OCI-LY7 (cell line): ENCODE measurements at regions not wholly inside any gene's neighbourhood (a gene's known extent, or its start where the extent isn't known, plus 50 kb on each side); places are given as distances from the start of the nearest gene placed in this dataset.

ENCODE experiments used
- BruUV-seq: library from RNA; stranded (reverse); fragments of 400-500 nt; replicated peaks from 2 replicates; lab custom pipeline; 2021; lab: Mats Ljungman, UMichigan
- CTCF ChIA-PET: fragments of 300-600 bp; sonication (Branson Sonifier 250); formaldehyde crosslinking; loops from one replicate; lab custom pipeline; 2022; ENCODE audit warnings: antibody characterized with exemption; ENCODE audit not compliant: unreplicated experiment; lab: Charles Lee
- POLR2A ChIA-PET: fragments of 300-600 bp; sonication (Branson Sonifier 250); formaldehyde crosslinking; loops from one replicate; lab custom pipeline; 2022; ENCODE audit warnings: antibody characterized with exemption; lab: Charles Lee
- DNase-seq: peaks from one replicate; pipeline ENCODE4 v3.0.0-alpha.2; 2015; ENCODE audit warnings: low spot score
- H2AFZ ChIP-seq: fragments of 200-600 bp; sonication (generic), shearing (Covaris generic); 2 replicates; pipeline ENCODE4 v1.6.1; 2014; ENCODE audit warnings: mild to moderate bottlenecking, antibody characterized with exemption, low read length, moderate library complexity
- H3K27ac ChIP-seq: fragments of 200-600 bp; sonication (generic); 2 replicates; pipeline ENCODE4 v1.5.1; 2014; ENCODE audit warnings: mixed run types, low read depth, mild to moderate bottlenecking, moderate library complexity, low read length, inconsistent platforms; ENCODE audit not compliant: poor library complexity, severe bottlenecking
- H3K36me3 ChIP-seq: fragments of 200-600 bp; sonication (generic); 2 replicates; pipeline ENCODE4 v1.6.1; 2014; ENCODE audit warnings: mild to moderate bottlenecking, antibody characterized with exemption, low read length, moderate library complexity, mixed read lengths; ENCODE audit not compliant: insufficient read depth
- H3K4me1 ChIP-seq: fragments of 200-600 bp; sonication (generic); 2 replicates; pipeline ENCODE4 v1.5.1; 2014; ENCODE audit warnings: mild to moderate bottlenecking, low read length; ENCODE audit not compliant: insufficient read depth, poor library complexity, severe bottlenecking
- H3K4me2 ChIP-seq: fragments of 200-600 bp; sonication (generic); 2 replicates; pipeline ENCODE4 v1.6.1; 2014; ENCODE audit warnings: mild to moderate bottlenecking, low read length
- H3K4me3 ChIP-seq: fragments of 200-600 bp; sonication (generic); 2 replicates; pipeline ENCODE4 v1.5.1; 2014; ENCODE audit warnings: mild to moderate bottlenecking, low read depth, low read length; ENCODE audit not compliant: poor library complexity, severe bottlenecking
- H3K79me2 ChIP-seq: fragments of 200-600 bp; sonication (generic); 2 replicates; pipeline ENCODE4 v1.6.1; 2016; ENCODE audit warnings: low read depth, mild to moderate bottlenecking, low read length, moderate library complexity, mixed read lengths; ENCODE audit not compliant: insufficient read depth
- H3K9me2 ChIP-seq: fragments of 200-600 bp; sonication (generic); 2 replicates; pipeline ENCODE4 v1.6.1; 2016; ENCODE audit warnings: mild to moderate bottlenecking, low read length, mixed read lengths; ENCODE audit not compliant: insufficient read depth
- H3K9me3 ChIP-seq: fragments of 200-600 bp; sonication (generic); 2 replicates; pipeline ENCODE4 v1.6.1; 2014; ENCODE audit warnings: mild to moderate bottlenecking, mixed run types, low read length, mixed read lengths
- H4K20me1 ChIP-seq: fragments of 200-600 bp; sonication (generic); 2 replicates; pipeline ENCODE4 v1.6.1; 2014; ENCODE audit warnings: mild to moderate bottlenecking, antibody characterized with exemption, low read length, moderate library complexity, mixed read lengths; ENCODE audit not compliant: insufficient read depth
- EZH2phosphoT487 ChIP-seq: fragments of 200-600 bp; sonication (generic); IDR thresholded peaks from 2 replicates; pipeline ENCODE4 v1.6.1; 2018; ENCODE audit warnings: low read depth, borderline replicate concordance, mild to moderate bottlenecking, mixed run types, antibody characterized with exemption, low read length, moderate library complexity, mixed read lengths
- intact Hi-C: fragments of 100-400 bp; cut with micrococcal nuclease; formaldehyde crosslinking; loops from one replicate; pipeline ENCODE4 v1.10.0; 2022; ENCODE audit not compliant: unreplicated experiment
- TF ChIP-seq, protein P1 (sequence below): fragments of 200-600 bp; sonication (generic); conservative IDR thresholded peaks from 2 replicates; pipeline ENCODE4 v1.5.1; 2014; ENCODE audit warnings: mild to moderate bottlenecking, antibody characterized with exemption, low read length, moderate library complexity, mixed read lengths

DNA sequence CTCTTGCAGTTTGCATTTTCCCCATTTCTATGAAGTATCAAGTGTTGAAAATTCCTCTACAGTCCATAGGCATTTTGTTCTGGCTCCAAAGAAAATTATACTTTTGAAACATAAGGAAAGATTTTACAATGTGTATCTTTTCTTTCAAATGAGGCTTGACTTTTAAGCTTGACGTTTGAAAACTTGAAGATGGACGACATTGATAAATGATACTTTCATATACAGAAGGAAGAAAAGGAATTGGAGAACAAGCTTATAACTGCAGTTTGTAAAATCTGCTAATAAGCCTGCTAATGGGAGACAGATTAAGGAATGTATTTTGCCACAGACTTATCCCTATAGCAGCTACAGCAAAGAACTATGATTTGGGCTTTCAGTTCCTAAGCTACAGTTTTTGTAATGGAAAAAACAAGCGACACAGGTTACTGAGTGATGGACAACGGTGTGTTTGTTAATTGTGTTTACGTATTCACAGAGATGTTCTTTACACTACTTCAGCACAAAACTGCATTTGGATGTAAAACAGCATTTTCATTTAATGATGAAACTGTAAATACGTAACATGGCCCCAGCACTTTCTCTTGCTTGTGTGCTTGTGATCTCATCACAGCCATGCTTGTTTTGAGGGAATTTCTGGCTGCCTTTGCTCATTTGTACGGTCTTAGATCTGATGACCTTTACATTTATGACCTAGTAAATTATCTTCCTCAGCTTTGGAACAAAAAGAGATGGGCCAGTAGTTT lies 83.2 kb upstream of the FAT1 start:
- no peak overlapping the region for H2AFZ ChIP-seq
- POLR2A ChIA-PET: interaction anchor here (0.7 to 1.4 kb wide), 4 partner anchors 10 to 91 kb away, joined by 3 to 4 read pairs (median 3); no protein-coding TSS in a partner anchor
- no peaks in the 10 kb centered on the region for H3K9me3 ChIP-seq
- no peaks in the 10 kb centered on the region for H4K20me1 ChIP-seq
- H3K4me1 ChIP-seq: no peaks in the 10 kb centered on the region
- intact Hi-C loops: no loop called here
- CTCF ChIA-PET: interaction anchor here (0.5 kb wide), 1 partner anchor 499 kb away, joined by 4 read pairs; no protein-coding TSS in a partner anchor
- H3K4me2 ChIP-seq: no peak overlapping the region
- no peak overlapping the region for H3K27ac ChIP-seq
- H3K9me2 ChIP-seq: no peaks in the 10 kb centered on the region
- DNase-seq: no peak
- H3K4me3 ChIP-seq: no peak overlapping the region
- BruUV-seq: no TSS peak
- H3K79me2 ChIP-seq: no peaks in the 10 kb centered on the region
- H3K36me3 ChIP-seq: no peaks in the 10 kb centered on the region
- TF ChIP-seq, protein P1, sequence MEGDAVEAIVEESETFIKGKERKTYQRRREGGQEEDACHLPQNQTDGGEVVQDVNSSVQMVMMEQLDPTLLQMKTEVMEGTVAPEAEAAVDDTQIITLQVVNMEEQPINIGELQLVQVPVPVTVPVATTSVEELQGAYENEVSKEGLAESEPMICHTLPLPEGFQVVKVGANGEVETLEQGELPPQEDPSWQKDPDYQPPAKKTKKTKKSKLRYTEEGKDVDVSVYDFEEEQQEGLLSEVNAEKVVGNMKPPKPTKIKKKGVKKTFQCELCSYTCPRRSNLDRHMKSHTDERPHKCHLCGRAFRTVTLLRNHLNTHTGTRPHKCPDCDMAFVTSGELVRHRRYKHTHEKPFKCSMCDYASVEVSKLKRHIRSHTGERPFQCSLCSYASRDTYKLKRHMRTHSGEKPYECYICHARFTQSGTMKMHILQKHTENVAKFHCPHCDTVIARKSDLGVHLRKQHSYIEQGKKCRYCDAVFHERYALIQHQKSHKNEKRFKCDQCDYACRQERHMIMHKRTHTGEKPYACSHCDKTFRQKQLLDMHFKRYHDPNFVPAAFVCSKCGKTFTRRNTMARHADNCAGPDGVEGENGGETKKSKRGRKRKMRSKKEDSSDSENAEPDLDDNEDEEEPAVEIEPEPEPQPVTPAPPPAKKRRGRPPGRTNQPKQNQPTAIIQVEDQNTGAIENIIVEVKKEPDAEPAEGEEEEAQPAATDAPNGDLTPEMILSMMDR: no peak
- no peak for TF ChIP-seq EZH2phosphoT487

DNA sequence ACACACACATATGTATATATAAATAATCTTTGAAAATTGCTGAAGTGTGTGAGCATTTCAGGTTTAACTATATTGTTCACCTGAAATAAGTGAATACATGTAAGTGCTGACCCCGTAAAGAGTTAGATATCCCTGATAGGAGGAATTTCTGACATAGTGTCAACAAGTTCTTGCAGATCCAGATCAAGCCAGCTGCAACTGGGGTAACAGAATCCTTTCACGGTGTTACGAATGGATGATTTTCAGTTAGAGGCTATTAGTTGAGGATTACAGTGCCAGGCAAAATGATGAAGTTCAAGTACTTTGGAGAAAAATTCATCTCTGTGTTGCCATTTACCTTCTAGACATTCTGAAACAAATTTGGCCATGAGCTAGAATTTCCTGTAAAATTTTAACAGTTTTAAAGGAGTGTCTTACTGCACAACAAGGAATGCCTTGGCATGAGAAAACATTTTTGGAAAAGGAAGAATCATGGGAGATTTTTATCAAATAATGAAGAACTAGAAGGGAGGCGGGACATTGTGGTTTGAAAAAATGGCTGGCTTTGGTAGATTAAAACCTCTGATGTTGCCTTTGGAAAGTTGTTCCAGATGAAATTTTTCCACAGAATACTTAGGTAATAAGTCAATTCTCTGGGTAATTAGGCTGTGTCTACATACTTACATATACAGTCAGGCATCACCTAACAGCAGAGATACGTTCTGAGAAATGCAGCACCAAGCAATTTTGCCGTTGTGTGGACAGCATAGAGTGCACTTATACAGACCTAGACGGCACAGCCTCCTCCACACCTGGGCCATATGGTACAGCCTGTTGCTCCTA lies 84.4 kb upstream of the FAT1 start:
- Histone ChIP-seq H4K20me1 (no peaks in the 10 kb centered on the region), H3K27ac (no peak overlapping the region), H3K4me2 (no peak overlapping the region), H3K4me3 (no peak overlapping the region), H3K9me3 (no peaks in the 10 kb centered on the region), H3K36me3 (no peaks in the 10 kb centered on the region), H3K79me2 (no peaks in the 10 kb centered on the region), H2AFZ (no peak overlapping the region), H3K9me2 (no peaks in the 10 kb centered on the region), H3K4me1 (no peaks in the 10 kb centered on the region)
- TF ChIP-seq EZH2phosphoT487: no peak
- TF ChIP-seq, protein P1: no peak
- ChIA-PET CTCF (no interaction called here), POLR2A (interaction anchor here (0.6 to 1.4 kb wide), 4 partner anchors 11 to 818 kb away, joined by 3 to 5 read pairs (median 4); no protein-coding TSS in a partner anchor)
- intact Hi-C loops: no loop called here
- no peak for DNase-seq
- BruUV-seq: no TSS peak
